OCI-LY3 (cell line): ENCODE measurements at regions not wholly inside any gene's neighbourhood (a gene's known extent, or its start where the extent isn't known, plus 50 kb on each side); places are given as distances from the start of the nearest gene placed in this dataset.

Source experiments
- H2AFZ ChIP-seq: fragments of 200-600, 300-600 bp; shearing (Covaris generic); 2 replicates; pipeline ENCODE4 v1.6.0; 2014; ENCODE audit warnings: antibody characterized with exemption, low read depth, low read length
- H3K27ac ChIP-seq: fragments of 200-600, 300-600 bp; sonication (generic); 2 replicates; pipeline ENCODE4 v1.5.1; 2014; ENCODE audit warnings: mild to moderate bottlenecking, low read length, moderate library complexity, mixed read lengths
- H3K27me3 ChIP-seq: fragments of 200-600, 300-600 bp; sonication (generic); 2 replicates; pipeline ENCODE4 v1.6.1; 2014; ENCODE audit warnings: low read depth, low read length, mixed read lengths
- H3K36me3 ChIP-seq: fragments of 200-600, 300-600 bp; sonication (generic); replicated peaks from 2 replicates; pipeline ENCODE3; 2014; ENCODE audit warnings: low read depth, low read length, mixed read lengths
- H3K4me1 ChIP-seq: fragments of 300-600, 200-600 bp; sonication (generic); 2 replicates; pipeline ENCODE4 v1.6.1; 2014; ENCODE audit warnings: low read length, mixed read lengths
- H3K4me2 ChIP-seq: fragments of 200-600, 300-600 bp; sonication (generic); 2 replicates; pipeline ENCODE4 v1.6.1; 2014; ENCODE audit warnings: low read length, mixed read lengths
- H3K4me3 ChIP-seq: fragments of 300-600, 200-600 bp; sonication (generic); 2 replicates; pipeline ENCODE4 v1.5.1; 2014; ENCODE audit warnings: antibody characterized with exemption, mild to moderate bottlenecking, low read length, moderate library complexity
- H3K79me2 ChIP-seq: fragments of 300-600, 200-600 bp; shearing (Covaris generic); 2 replicates; pipeline ENCODE4 v1.6.1; 2014; ENCODE audit warnings: mild to moderate bottlenecking, low read length, mixed read lengths
- H3K9ac ChIP-seq: fragments of 300-600, 200-600 bp; shearing (Covaris generic); 2 replicates; pipeline ENCODE4 v1.6.0; 2014; ENCODE audit warnings: mild to moderate bottlenecking, low read length, moderate library complexity
- H3K9me3 ChIP-seq: fragments of 200-600, 300-600 bp; shearing (Covaris generic); 2 replicates; pipeline ENCODE4 v1.6.1; 2014; ENCODE audit warnings: low read length, mixed read lengths; ENCODE audit not compliant: insufficient read depth
- H4K20me1 ChIP-seq: fragments of 200-600, 300-600 bp; sonication (generic); 2 replicates; pipeline ENCODE4 v1.6.1; 2016; ENCODE audit warnings: low read length, mixed read lengths; ENCODE audit not compliant: insufficient read depth
- CTCF ChIP-seq: fragments of 200-600, 300-600 bp; sonication (generic); IDR thresholded peaks from 2 replicates; pipeline ENCODE4 v1.5.1; 2014; ENCODE audit warnings: antibody characterized with exemption, low read length, low read depth
- EZH2phosphoT487 ChIP-seq: fragments of 200-600 bp; shearing (Covaris generic); IDR thresholded peaks from 2 replicates; pipeline ENCODE4 v1.6.1; 2018; ENCODE audit warnings: antibody characterized with exemption, mixed run types, low read depth

- TF ChIP-seq CTCF (no peak), EZH2phosphoT487 (no peak)
- H4K20me1 ChIP-seq: no peaks in the 10 kb centered on the region
- no peaks in the 10 kb centered on the region for H3K36me3 ChIP-seq
- H3K4me3 ChIP-seq: no peak overlapping the region
- H3K4me2 ChIP-seq: no peak overlapping the region
- H2AFZ ChIP-seq: no peak overlapping the region
- no peaks in the 10 kb centered on the region for H3K4me1 ChIP-seq
- H3K9me3 ChIP-seq: no peaks in the 10 kb centered on the region
- H3K27ac ChIP-seq: no peak overlapping the region
- H3K79me2 ChIP-seq: no peaks in the 10 kb centered on the region
- H3K9ac ChIP-seq: no peak overlapping the region
- no peaks in the 10 kb centered on the region for H3K27me3 ChIP-seq
These were observed 966.5 kb upstream of the TYRP1 start for GRCh38 chr9:11726659-11727058.

- no peak for TF ChIP-seq EZH2phosphoT487
- no peak for TF ChIP-seq CTCF
- no peak overlapping the region for H3K9ac ChIP-seq
- no peak overlapping the region for H3K4me3 ChIP-seq
- no peaks in the 10 kb centered on the region for H3K79me2 ChIP-seq
- no peaks in the 10 kb centered on the region for H4K20me1 ChIP-seq
- no peak overlapping the region for H3K4me2 ChIP-seq
- no peak overlapping the region for H3K27ac ChIP-seq
- no peaks in the 10 kb centered on the region for H3K4me1 ChIP-seq
- H3K9me3 ChIP-seq: no peaks in the 10 kb centered on the region
- no peaks in the 10 kb centered on the region for H3K36me3 ChIP-seq
- no peaks in the 10 kb centered on the region for H3K27me3 ChIP-seq
- H2AFZ ChIP-seq: no peak overlapping the region
These were observed 957.8 kb upstream of the TYRP1 start for GRCh38 chr9:11735391-11735790.

GRCh38 chr9:11742471-11742870 lies 950.7 kb upstream of the TYRP1 start:
- Histone ChIP-seq H3K4me1 (no peaks in the 10 kb centered on the region), H2AFZ (no peak overlapping the region), H4K20me1 (no peaks in the 10 kb centered on the region), H3K27me3 (no peaks in the 10 kb centered on the region), H3K36me3 (no peaks in the 10 kb centered on the region), H3K27ac (no peak overlapping the region), H3K4me3 (no peak overlapping the region), H3K9ac (no peak overlapping the region), H3K9me3 (no peaks in the 10 kb centered on the region), H3K79me2 (no peaks in the 10 kb centered on the region), H3K4me2 (no peak overlapping the region)
- TF ChIP-seq CTCF: no peak
- TF ChIP-seq EZH2phosphoT487: no peak

- Histone ChIP-seq H3K4me2 (no peak overlapping the region), H3K36me3 (no peaks in the 10 kb centered on the region), H3K27me3 (no peaks in the 10 kb centered on the region), H3K4me1 (no peaks in the 10 kb centered on the region), H3K79me2 (no peaks in the 10 kb centered on the region), H3K27ac (no peak overlapping the region), H3K9me3 (no peaks in the 10 kb centered on the region), H4K20me1 (no peaks in the 10 kb centered on the region), H2AFZ (no peak overlapping the region), H3K9ac (no peak overlapping the region), H3K4me3 (no peak overlapping the region)
- TF ChIP-seq EZH2phosphoT487 (no peak), CTCF (no peak)
These were observed 949.8 kb upstream of the TYRP1 start for GRCh38 chr9:11743356-11743755.
